H1 (cell line): ENCODE measurements at regions not wholly inside any gene's neighbourhood (a gene's known extent, or its start where the extent isn't known, plus 50 kb on each side); places are given as distances from the start of the nearest gene placed in this dataset.

Experiments
- CTCF ChIA-PET: fragments of 300-600 bp; sonication (Branson Sonifier 250); formaldehyde crosslinking; loops from one replicate; lab custom pipeline; 2021; ENCODE audit not compliant: partially characterized antibody; lab: Charles Lee
- POLR2A ChIA-PET: fragments of 300-600 bp; sonication (Branson Sonifier 250); formaldehyde crosslinking; loops from one replicate; lab custom pipeline; 2021; ENCODE audit warnings: inconsistent platforms; ENCODE audit not compliant: partially characterized antibody; lab: Charles Lee
- DNase-seq, 2 experiments: peaks; one replicate each; pipeline versions ENCODE4 v3.0.0 to v3.0.0-alpha.2; 2010 to 2022; ENCODE audit warnings: low spot score in 2 of 2, low read depth in 1 of 2, mixed read lengths in 1 of 2
- FAIRE-seq: peaks from 2 replicates; lab custom pipeline; 2011; peaks lifted over from hg19 to GRCh38; lab: Jason Lieb, UNC
- H2AFZ ChIP-seq: 2 replicates; pipeline ENCODE4 v1.8.1; 2012; ENCODE audit warnings: low read length, inconsistent platforms
- H2AK5ac ChIP-seq: 2 replicates; pipeline ENCODE4 v1.6.1; 2013; ENCODE audit warnings: low read depth, low read length
- H2BK120ac ChIP-seq: replicated peaks from 2 replicates; pipeline ENCODE3; 2013; ENCODE audit warnings: low read depth, low read length, inconsistent platforms
- H2BK12ac ChIP-seq: 2 replicates; pipeline ENCODE4 v1.6.1; 2013; ENCODE audit warnings: low read depth, low read length
- H2BK15ac ChIP-seq: 2 replicates; pipeline ENCODE4 v1.6.1; 2013; ENCODE audit warnings: low read length
- H2BK20ac ChIP-seq: 2 replicates; pipeline ENCODE4 v1.6.1; 2013; ENCODE audit warnings: low read length
- H2BK5ac ChIP-seq: 2 replicates; pipeline ENCODE4 v1.6.1; 2013; ENCODE audit warnings: low read depth, low read length
- H3K14ac ChIP-seq: 2 replicates; pipeline ENCODE4 v1.6.1; 2013; ENCODE audit warnings: inconsistent platforms; ENCODE audit not compliant: insufficient read length
- H3K18ac ChIP-seq: 2 replicates; pipeline ENCODE4 v1.6.1; 2013; ENCODE audit warnings: low read length; ENCODE audit errors: extremely low read depth
- H3K23ac ChIP-seq: 2 replicates; pipeline ENCODE4 v1.6.1; 2013; ENCODE audit warnings: inconsistent platforms; ENCODE audit not compliant: insufficient read length
- H3K23me2 ChIP-seq: 2 replicates; pipeline ENCODE4 v1.6.1; 2013; ENCODE audit warnings: low read depth, low read length
- H3K27ac ChIP-seq: 2 replicates; pipeline ENCODE4 v1.6.1; 2011; ENCODE audit warnings: low read depth, low read length, inconsistent platforms
- H3K27me3 ChIP-seq, 4 experiments: replicated peaks in 1 of 4; 1 replicate in 1 of 4; 2 replicates in 3 of 4; pipeline versions ENCODE4 v1.6.1 to v1.8.1; 2011 to 2013; ENCODE audit warnings: low read length in 3 of 4, mild to moderate bottlenecking in 3 of 4, inconsistent platforms in 2 of 4, mixed read lengths in 2 of 4, moderate library complexity in 1 of 4; ENCODE audit not compliant: control insufficient read depth in 3 of 4, insufficient read depth in 3 of 4; ENCODE audit errors: extremely low read depth in 1 of 4
- H3K36me3 ChIP-seq, 4 experiments: 2 replicates each; pipeline versions ENCODE4 v1.6.1 to v1.8.1; 2011 to 2013; ENCODE audit warnings: mild to moderate bottlenecking in 4 of 4, low read length in 3 of 4, moderate library complexity in 2 of 4, control low read depth in 1 of 4, inconsistent platforms in 1 of 4; ENCODE audit not compliant: insufficient read depth in 4 of 4, control insufficient read depth in 2 of 4
- H3K4ac ChIP-seq: replicated peaks from 2 replicates; pipeline ENCODE3; 2013; ENCODE audit warnings: low read length, low read depth, mixed read lengths, inconsistent platforms; ENCODE audit not compliant: insufficient read length
- H3K4me1 ChIP-seq, 4 experiments: replicated peaks in 1 of 4; 1 replicate in 1 of 4; 2 replicates in 3 of 4; pipeline versions ENCODE4 v1.6.1 to v1.8.1; 2011 to 2013; ENCODE audit warnings: low read length in 3 of 4, inconsistent platforms in 2 of 4, mixed read lengths in 1 of 4; ENCODE audit not compliant: insufficient read depth in 4 of 4, control insufficient read depth in 3 of 4
- H3K4me2 ChIP-seq, 2 experiments: 2 replicates each; pipeline versions ENCODE4 v1.6.1 to v1.8.1; 2011 to 2013; ENCODE audit warnings: low read depth in 2 of 2, low read length in 2 of 2, control low read depth in 1 of 2, inconsistent platforms in 1 of 2, mild to moderate bottlenecking in 1 of 2; ENCODE audit not compliant: insufficient read depth in 1 of 2
- H3K4me3 ChIP-seq, 4 experiments: fragments of 200-600, 300-600 bp in 1 of 4; sonication (generic), shearing (Covaris generic), sonication (Bioruptor Twin) in 1 of 4; 2 replicates each; pipeline versions ENCODE4 v1.5.1 to v1.8.1; 2011 to 2016; ENCODE audit warnings: low read length in 4 of 4, low read depth in 3 of 4, control low read depth in 2 of 4, inconsistent platforms in 2 of 4, mild to moderate bottlenecking in 2 of 4, mixed read lengths in 1 of 4, moderate library complexity in 1 of 4; ENCODE audit not compliant: insufficient read depth in 2 of 4; ENCODE audit errors: extremely low read depth in 1 of 4
- H3K56ac ChIP-seq: replicated peaks from 2 replicates; pipeline ENCODE3; 2013; ENCODE audit warnings: low read depth, mild to moderate bottlenecking, mixed read lengths, low read length, inconsistent platforms; ENCODE audit not compliant: insufficient read length
- H3K79me1 ChIP-seq: 2 replicates; pipeline ENCODE4 v1.6.1; 2013; ENCODE audit warnings: low read depth, low read length, control low read depth
- H3K79me2 ChIP-seq, 2 experiments: 2 replicates each; pipeline versions ENCODE4 v1.6.1 to v1.8.1; 2012 to 2013; ENCODE audit warnings: low read length in 2 of 2, mild to moderate bottlenecking in 2 of 2, inconsistent platforms in 1 of 2; ENCODE audit not compliant: insufficient read depth in 2 of 2, control insufficient read depth in 1 of 2
- H3K9ac ChIP-seq, 4 experiments: replicated peaks in 1 of 4; 1 replicate in 1 of 4; 2 replicates in 3 of 4; pipeline versions ENCODE4 v1.6.1 to v1.8.1; 2011 to 2013; ENCODE audit warnings: low read depth in 3 of 4, low read length in 3 of 4, control low read depth in 2 of 4, mild to moderate bottlenecking in 2 of 4, moderate library complexity in 2 of 4, inconsistent platforms in 1 of 4; ENCODE audit errors: extremely low read depth in 1 of 4
- H3K9me3 ChIP-seq, 2 experiments: 2 replicates each; pipeline versions ENCODE4 v1.6.1 to v1.8.1; 2012 to 2013; ENCODE audit warnings: mild to moderate bottlenecking in 2 of 2, moderate library complexity in 2 of 2, control low read depth in 1 of 2, inconsistent platforms in 1 of 2, low read depth in 1 of 2, low read length in 1 of 2, mixed read lengths in 1 of 2; ENCODE audit not compliant: insufficient read depth in 2 of 2
- H4K20me1 ChIP-seq, 2 experiments: replicated peaks in 1 of 2; 2 replicates each; pipeline versions ENCODE3 to v1.8.1; 2011 to 2013; ENCODE audit warnings: inconsistent platforms in 2 of 2, low read length in 2 of 2, mild to moderate bottlenecking in 1 of 2; ENCODE audit not compliant: insufficient read depth in 2 of 2, control insufficient read depth in 1 of 2
- H4K5ac ChIP-seq: 2 replicates; pipeline ENCODE4 v1.6.1; 2013; ENCODE audit warnings: low read length, low read depth, mixed read lengths, inconsistent platforms; ENCODE audit not compliant: insufficient read length
- H4K8ac ChIP-seq: 2 replicates; pipeline ENCODE4 v1.8.0; 2013; ENCODE audit warnings: mild to moderate bottlenecking, moderate library complexity, low read length, inconsistent platforms; ENCODE audit not compliant: insufficient read depth; ENCODE audit errors: extremely low read depth
- H4K91ac ChIP-seq: replicated peaks from 2 replicates; pipeline ENCODE3; 2013; ENCODE audit warnings: low read length, mixed read lengths, inconsistent platforms; ENCODE audit not compliant: insufficient read length
- CHD1 ChIP-seq: IDR thresholded peaks from 2 replicates; pipeline ENCODE4 v1.6.1; 2012; ENCODE audit warnings: low read depth, low read length, improper control_type of control experiment
- CHD2 ChIP-seq: IDR thresholded peaks from 2 replicates; pipeline ENCODE4 v1.6.1; 2012; ENCODE audit warnings: low read length, improper control_type of control experiment
- FOSL1 ChIP-seq: IDR thresholded peaks from 2 replicates; pipeline ENCODE4 v1.6.1; 2011; ENCODE audit warnings: mild to moderate bottlenecking, low read depth, low read length, moderate library complexity; ENCODE audit not compliant: insufficient read depth
- HDAC2 ChIP-seq, 2 experiments: fragments of 300-600 bp in 1 of 2; sonication (generic) in 1 of 2; IDR thresholded peaks; 2 replicates each; pipeline ENCODE4 v1.6.1; 2011 to 2012; ENCODE audit warnings: low read depth in 2 of 2, low read length in 2 of 2, mild to moderate bottlenecking in 2 of 2, moderate library complexity in 2 of 2, borderline replicate concordance in 1 of 2, inconsistent platforms in 1 of 2
- HDAC6 ChIP-seq: IDR thresholded peaks from one replicate; pipeline ENCODE4 v1.7.1; 2012; ENCODE audit warnings: low read depth, mild to moderate bottlenecking, inconsistent platforms, low read length, moderate library complexity
- JUN ChIP-seq: IDR thresholded peaks from 2 replicates; pipeline ENCODE4 v1.6.1; 2011; ENCODE audit warnings: low read depth, mild to moderate bottlenecking, improper control_type of control experiment, low read length
- NANOG ChIP-seq: IDR thresholded peaks from 2 replicates; pipeline ENCODE4 v1.6.1; 2011; ENCODE audit warnings: low read length, low read depth, mild to moderate bottlenecking, inconsistent platforms; ENCODE audit not compliant: insufficient read depth, poor library complexity, severe bottlenecking
- PHF8 ChIP-seq: fragments of 200-600 bp; sonication (generic); conservative IDR thresholded peaks from 2 replicates; pipeline ENCODE4 v1.7.1; 2012; ENCODE audit warnings: low read depth, mild to moderate bottlenecking, inconsistent platforms, low read length, moderate library complexity
- POLR2A ChIP-seq, 2 experiments: IDR thresholded peaks; 1 replicate in 1 of 2; 2 replicates in 1 of 2; pipeline ENCODE4 v1.6.1; 2011; ENCODE audit warnings: low read depth in 2 of 2, low read length in 2 of 2, mild to moderate bottlenecking in 2 of 2; ENCODE audit errors: control extremely low read depth in 1 of 2
- RBBP5 ChIP-seq: IDR thresholded peaks from 2 replicates; pipeline ENCODE4 v1.7.1; 2012; ENCODE audit warnings: low read depth, mild to moderate bottlenecking, inconsistent platforms, low read length, moderate library complexity, borderline replicate concordance
- RNF2 ChIP-seq: fragments of 200-900, 300-1000 bp; sonication (generic); IDR thresholded peaks from 2 replicates; pipeline ENCODE4 v1.7.1; 2016; ENCODE audit warnings: borderline replicate concordance, low read depth, mild to moderate bottlenecking, antibody characterized with exemption, low read length; ENCODE audit not compliant: poor library complexity, severe bottlenecking; ENCODE audit errors: missing control alignments
- SAP30 ChIP-seq: fragments of 300-600 bp; sonication (generic); IDR thresholded peaks from 2 replicates; pipeline ENCODE4 v1.7.1; 2012; ENCODE audit warnings: low read length, moderate library complexity, mild to moderate bottlenecking, inconsistent platforms; ENCODE audit not compliant: insufficient read depth, insufficient replicate concordance
- SIX5 ChIP-seq: IDR thresholded peaks from 2 replicates; pipeline ENCODE4 v1.6.1; 2011; ENCODE audit warnings: mild to moderate bottlenecking, low read depth, low read length
- YY1 ChIP-seq: IDR thresholded peaks from 2 replicates; pipeline ENCODE4 v1.6.1; 2011; ENCODE audit warnings: low read depth, mild to moderate bottlenecking, low read length
- WGBS, 2 experiments: shearing (Covaris generic) in 1 of 2; methylation state at CpG; one replicate each; pipeline versions ENCODE4 v1.1.6 to v1.1.7; 2013 to 2015; ENCODE audit warnings: low lambda C conversion rate in 2 of 2, mixed read lengths in 2 of 2, inconsistent platforms in 1 of 2, low coverage in 1 of 2, missing lambda C conversion rate in 1 of 2; ENCODE audit not compliant: insufficient replicate concordance in 2 of 2, insufficient coverage in 1 of 2, insufficient read length in 1 of 2; ENCODE audit errors: extremely low coverage in 1 of 2, missing lambda C conversion rate in 1 of 2; 5-methylcytosine and 5-hydroxymethylcytosine counted together
- TF ChIP-seq, protein P1 (sequence below): IDR thresholded peaks from 2 replicates; pipeline ENCODE4 v1.6.1; 2012; ENCODE audit warnings: inconsistent platforms

- WGBS, 2 experiments: 95% methylated on average over 3 of the region's 3 CpGs; no CpG with 5 or more reads in 1 of the 2 experiments
- H4K8ac ChIP-seq: no peak overlapping the region
- H2AFZ ChIP-seq: no peak overlapping the region
- no peak overlapping the region for H3K18ac ChIP-seq
- no peak overlapping the region for H3K4ac ChIP-seq
- no peaks in the 10 kb centered on the region for H3K23me2 ChIP-seq
- H3K4me2 ChIP-seq: no peak overlapping the region
- CTCF ChIA-PET: interaction anchor here (0.6 kb wide), 1 partner anchor 122 kb away, joined by 3 read pairs; no protein-coding TSS in a partner anchor
- no peaks in the 10 kb centered on the region for H3K79me1 ChIP-seq
- no peak overlapping the region for H3K27ac ChIP-seq
- H3K4me3 ChIP-seq: no peak overlapping the region
- H4K20me1 ChIP-seq: no peaks in the 10 kb centered on the region
- no peak overlapping the region for H3K14ac ChIP-seq
- POLR2A ChIA-PET: no interaction called here
- FAIRE-seq: no peak
- no peaks in the 10 kb centered on the region for H3K36me3 ChIP-seq
- no peaks in the 10 kb centered on the region for H3K4me1 ChIP-seq
- no peak overlapping the region for H2BK12ac ChIP-seq
- no peak overlapping the region for H2BK20ac ChIP-seq
- H3K56ac ChIP-seq: no peak overlapping the region
- H3K27me3 ChIP-seq: no peaks in the 10 kb centered on the region
- H3K9ac ChIP-seq: no peak overlapping the region
- no peak for DNase-seq
- no peak overlapping the region for H4K91ac ChIP-seq
- H2AK5ac ChIP-seq: no peak overlapping the region
- H2BK15ac ChIP-seq: no peak overlapping the region
- no peak overlapping the region for H2BK120ac ChIP-seq
- H4K5ac ChIP-seq: no peak overlapping the region
- no peaks in the 10 kb centered on the region; a peak in 1 of 4 replicates for H3K9me3 ChIP-seq
- H3K79me2 ChIP-seq: no peaks in the 10 kb centered on the region
- H2BK5ac ChIP-seq: no peak overlapping the region
- no peak overlapping the region for H3K23ac ChIP-seq
- TF ChIP-seq RNF2 (no peak), JUN (no peak), SAP30 (no peak), HDAC6 (no peak), POLR2A (IDR thresholded peaks at IDR 0.05; ENCODE audit: control extremely low read depth in 1 of 2, low read depth in 2 of 2, low read length in 2 of 2) (no peak), CHD2 (no peak), HDAC2 (IDR thresholded peaks at IDR 0.05; ENCODE audit: borderline replicate concordance in 1 of 2, low read depth in 2 of 2, low read length in 2 of 2) (no peak), YY1 (no peak), PHF8 (no peak), CHD1 (no peak), RBBP5 (no peak), NANOG (no peak), FOSL1 (no peak), SIX5 (no peak)
- TF ChIP-seq, protein P1, sequence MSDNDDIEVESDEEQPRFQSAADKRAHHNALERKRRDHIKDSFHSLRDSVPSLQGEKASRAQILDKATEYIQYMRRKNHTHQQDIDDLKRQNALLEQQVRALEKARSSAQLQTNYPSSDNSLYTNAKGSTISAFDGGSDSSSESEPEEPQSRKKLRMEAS: no peak
Observed at GRCh38 chr4:180625653-180626052, 1617.5 kb upstream of the TENM3 start.
